NCI-H1930 (cell line): ENCODE measurements at regions not wholly inside any gene's neighbourhood (a gene's known extent, or its start where the extent isn't known, plus 50 kb on each side); places are given as distances from the start of the nearest gene placed in this dataset.

ENCODE experiments used
- DNase-seq, 2 experiments: peaks; one replicate each; lab custom pipeline; 2025; lab: John Stamatoyannopoulos, UW

GRCh38 chr11:15882876-15883454 lies 473.4 kb downstream of the SOX6 start:
- DNase-seq, result no peak

- DNase-seq, result no peak
These were observed 472.9 kb downstream of the SOX6 start for GRCh38 chr11:15883455-15883920.

- DNase-seq, result no peak
These were observed 472.2 kb downstream of the SOX6 start for GRCh38 chr11:15884141-15884540.

GRCh38 chr11:15884777-15885540 lies 471.4 kb downstream of the SOX6 start:
- no peak for DNase-seq

- no peak for DNase-seq
These were observed 470.5 kb downstream of the SOX6 start for GRCh38 chr11:15885854-15886253.

- no peak for DNase-seq
These were observed 470.0 kb downstream of the SOX6 start for GRCh38 chr11:15886299-15886698.

GRCh38 chr11:15886866-15887265 lies 469.5 kb downstream of the SOX6 start:
- no peak for DNase-seq

- DNase-seq, result no peak
These were observed 467.6 kb downstream of the SOX6 start for GRCh38 chr11:15888556-15889345.

GRCh38 chr11:15889363-15890030 lies 466.8 kb downstream of the SOX6 start:
- DNase-seq, result no peak

GRCh38 chr11:15890031-15890713 lies 466.2 kb downstream of the SOX6 start:
- DNase-seq, result no peak

GRCh38 chr11:15893080-15893492 lies 463.3 kb downstream of the SOX6 start:
- DNase-seq, result no peak

- DNase-seq, result no peak
These were observed 460.3 kb downstream of the SOX6 start for GRCh38 chr11:15896026-15896425.

- no peak for DNase-seq
These were observed 459.8 kb downstream of the SOX6 start for GRCh38 chr11:15896530-15896929.

GRCh38 chr11:15897211-15897960 lies 459.0 kb downstream of the SOX6 start:
- DNase-seq, result no peak

GRCh38 chr11:15901054-15901453 lies 455.3 kb downstream of the SOX6 start:
- DNase-seq, result no peak

GRCh38 chr11:15901790-15902189 lies 454.6 kb downstream of the SOX6 start:
- no peak for DNase-seq

GRCh38 chr11:15903246-15903645 lies 453.1 kb downstream of the SOX6 start:
- DNase-seq, result no peak

- no peak for DNase-seq
These were observed 450.8 kb downstream of the SOX6 start for GRCh38 chr11:15905366-15906104.

GRCh38 chr11:15906481-15907035 lies 449.8 kb downstream of the SOX6 start:
- no peak for DNase-seq

- no peak for DNase-seq
These were observed 448.5 kb downstream of the SOX6 start for GRCh38 chr11:15907806-15908205.
